ENCODE measurements at regions not wholly inside any gene's neighbourhood (a gene's known extent, or its start where the extent isn't known, plus 50 kb on each side); places are given as distances from the start of the nearest gene placed in this dataset.

GRCh38 chr4:167290678-167291077 lies 56.4 kb upstream of the SPOCK3 start:
- no peaks in the 10 kb centered on the region for H3K27me3 Mint-ChIP-seq
- H3K4me1 Mint-ChIP-seq (ENCODE audit: low read depth in 2 of 2), result no peaks in the 10 kb centered on the region
- ATAC-seq (replicated peaks) (no peak), DNase-seq (no peak)
- no peak overlapping the region for H3K4me3 Mint-ChIP-seq
- H3K36me3 Mint-ChIP-seq (ENCODE audit: insufficient read depth), result no peaks in the 10 kb centered on the region
- H3K9me3 Mint-ChIP-seq, result peaks cover 5 to 22% of the 10 kb centered on the region in 2 donors
- no peak overlapping the region for H3K27ac Mint-ChIP-seq

GRCh38 chr4:167308876-167309275 lies 74.6 kb upstream of the SPOCK3 start:
- DNase-seq, result no peak
- no peaks in the 10 kb centered on the region for H3K36me3 Mint-ChIP-seq (ENCODE audit: insufficient read depth)
- no peak for ATAC-seq (replicated peaks)
- H3K4me1 Mint-ChIP-seq (ENCODE audit: low read depth in 2 of 2), result no peaks in the 10 kb centered on the region
- H3K4me3 Mint-ChIP-seq, result no peak overlapping the region
- H3K27me3 Mint-ChIP-seq, result no peaks in the 10 kb centered on the region
- peaks cover 3 to 4% of the 10 kb centered on the region in 2 donors for H3K9me3 Mint-ChIP-seq
- no peak overlapping the region for H3K27ac Mint-ChIP-seq

GRCh38 chr4:167321299-167321698 lies 87.0 kb upstream of the SPOCK3 start:
- peaks cover under 1 to 5% of the 10 kb centered on the region in 2 donors for H3K9me3 Mint-ChIP-seq
- no peak overlapping the region for H3K4me3 Mint-ChIP-seq
- no peak overlapping the region for H3K27ac Mint-ChIP-seq
- H3K36me3 Mint-ChIP-seq (ENCODE audit: insufficient read depth), result no peaks in the 10 kb centered on the region
- H3K27me3 Mint-ChIP-seq, result no peaks in the 10 kb centered on the region
- no peaks in the 10 kb centered on the region for H3K4me1 Mint-ChIP-seq (ENCODE audit: low read depth in 2 of 2)
- DNase-seq (no peak), ATAC-seq (replicated peaks) (no peak)

GRCh38 chr4:167339781-167340180 lies 105.5 kb upstream of the SPOCK3 start:
- Mint-ChIP-seq H3K4me3 (no peak overlapping the region), H3K4me1 (ENCODE audit: low read depth in 2 of 2) (no peaks in the 10 kb centered on the region), H3K27ac (no peak overlapping the region), H3K27me3 (no peaks in the 10 kb centered on the region), H3K36me3 (ENCODE audit: insufficient read depth) (no peaks in the 10 kb centered on the region), H3K9me3 (peaks cover 11 to 14% of the 10 kb centered on the region in 2 donors)
- ATAC-seq (replicated peaks), result no peak
- no peak for DNase-seq

GRCh38 chr4:167359711-167360110 lies 125.4 kb upstream of the SPOCK3 start:
- ATAC-seq (replicated peaks) (no peak), DNase-seq (no peak)
- H3K4me1 Mint-ChIP-seq (ENCODE audit: low read depth in 2 of 2), result no peaks in the 10 kb centered on the region
- no peak overlapping the region for H3K4me3 Mint-ChIP-seq
- no peaks in the 10 kb centered on the region for H3K27me3 Mint-ChIP-seq
- H3K36me3 Mint-ChIP-seq (ENCODE audit: insufficient read depth), result no peaks in the 10 kb centered on the region
- no peak overlapping the region for H3K27ac Mint-ChIP-seq
- peaks cover 0 to 4% of the 10 kb centered on the region in 2 donors for H3K9me3 Mint-ChIP-seq

DNA sequence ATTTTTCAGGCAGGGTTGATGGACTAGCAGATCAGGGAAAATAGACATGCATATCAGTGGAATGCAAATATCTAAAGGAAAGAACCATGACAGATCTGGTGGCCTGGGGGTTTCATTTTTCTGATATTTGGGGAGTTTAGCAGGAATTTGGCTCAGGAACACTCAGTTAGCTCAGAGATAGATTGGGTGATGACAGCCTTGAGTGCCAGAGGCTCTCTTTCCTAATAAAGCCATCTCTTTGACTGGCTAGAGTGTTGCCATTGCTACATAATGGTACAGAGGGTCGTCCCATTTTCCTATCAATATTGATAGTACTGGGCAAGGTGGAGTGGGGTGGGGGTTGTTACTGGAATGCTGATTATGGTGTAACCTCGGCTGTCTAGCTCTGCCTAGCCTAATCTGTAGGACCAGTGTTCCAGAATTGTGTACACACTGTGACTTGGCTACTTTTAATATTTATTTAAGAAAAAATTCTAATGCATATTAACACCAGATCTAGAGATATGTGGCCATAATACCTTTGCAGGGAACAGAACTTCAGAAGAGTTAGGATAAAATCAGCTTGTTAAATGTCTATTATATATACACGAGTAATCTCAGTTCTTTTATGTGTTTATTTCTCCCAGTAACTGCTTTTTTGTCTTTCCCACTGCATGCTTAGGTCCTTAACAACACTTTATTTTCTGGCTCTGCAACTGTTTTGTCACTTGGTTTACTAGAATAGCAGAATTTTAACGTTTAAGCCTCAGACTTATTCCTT lies 145.0 kb upstream of the SPOCK3 start:
- H3K9me3 Mint-ChIP-seq, result peaks cover 2 to 5% of the 10 kb centered on the region in 2 donors
- no peak for DNase-seq
- no peak overlapping the region for H3K27ac Mint-ChIP-seq
- no peaks in the 10 kb centered on the region for H3K36me3 Mint-ChIP-seq (ENCODE audit: insufficient read depth)
- H3K4me3 Mint-ChIP-seq, result no peak overlapping the region
- no peaks in the 10 kb centered on the region for H3K4me1 Mint-ChIP-seq (ENCODE audit: low read depth in 2 of 2)
- ATAC-seq (replicated peaks), result no peak
- H3K27me3 Mint-ChIP-seq, result no peaks in the 10 kb centered on the region

GRCh38 chr4:167380964-167381363 lies 146.7 kb upstream of the SPOCK3 start:
- Mint-ChIP-seq H3K36me3 (ENCODE audit: insufficient read depth) (no peaks in the 10 kb centered on the region), H3K4me1 (ENCODE audit: low read depth in 2 of 2) (no peaks in the 10 kb centered on the region), H3K27ac (no peak overlapping the region), H3K4me3 (no peak overlapping the region), H3K27me3 (no peaks in the 10 kb centered on the region), H3K9me3 (peaks cover 2 to 14% of the 10 kb centered on the region in 2 donors)
- ATAC-seq (replicated peaks) (no peak), DNase-seq (no peak)

- ATAC-seq (replicated peaks) (no peak), DNase-seq (no peak)
- Mint-ChIP-seq H3K4me3 (no peak overlapping the region), H3K36me3 (ENCODE audit: insufficient read depth) (no peaks in the 10 kb centered on the region), H3K27ac (no peak overlapping the region), H3K4me1 (ENCODE audit: low read depth in 2 of 2) (no peaks in the 10 kb centered on the region), H3K27me3 (no peaks in the 10 kb centered on the region), H3K9me3 (peaks cover 2 to 22% of the 10 kb centered on the region in 2 donors)
Measured at GRCh38 chr4:167383291-167383690, 149.0 kb upstream of the SPOCK3 start.

- DNase-seq, result no peak
- Mint-ChIP-seq H3K9me3 (peaks cover 9 to 11% of the 10 kb centered on the region in 2 donors), H3K4me1 (ENCODE audit: low read depth in 2 of 2) (no peaks in the 10 kb centered on the region), H3K27ac (no peak overlapping the region), H3K36me3 (ENCODE audit: insufficient read depth) (no peaks in the 10 kb centered on the region), H3K4me3 (no peak overlapping the region), H3K27me3 (no peaks in the 10 kb centered on the region)
- no peak for ATAC-seq (replicated peaks)
Measured at GRCh38 chr4:167397586-167397985, 163.3 kb upstream of the SPOCK3 start.

- no peaks in the 10 kb centered on the region for H3K27me3 Mint-ChIP-seq
- peaks cover 17 to 20% of the 10 kb centered on the region in 2 donors for H3K9me3 Mint-ChIP-seq
- no peaks in the 10 kb centered on the region for H3K36me3 Mint-ChIP-seq (ENCODE audit: insufficient read depth)
- DNase-seq (no peak), ATAC-seq (replicated peaks) (no peak)
- no peak overlapping the region for H3K27ac Mint-ChIP-seq
- no peak overlapping the region for H3K4me3 Mint-ChIP-seq
- H3K4me1 Mint-ChIP-seq (ENCODE audit: low read depth in 2 of 2), result no peaks in the 10 kb centered on the region
Measured at GRCh38 chr4:167399201-167399600, 164.9 kb upstream of the SPOCK3 start.

DNA sequence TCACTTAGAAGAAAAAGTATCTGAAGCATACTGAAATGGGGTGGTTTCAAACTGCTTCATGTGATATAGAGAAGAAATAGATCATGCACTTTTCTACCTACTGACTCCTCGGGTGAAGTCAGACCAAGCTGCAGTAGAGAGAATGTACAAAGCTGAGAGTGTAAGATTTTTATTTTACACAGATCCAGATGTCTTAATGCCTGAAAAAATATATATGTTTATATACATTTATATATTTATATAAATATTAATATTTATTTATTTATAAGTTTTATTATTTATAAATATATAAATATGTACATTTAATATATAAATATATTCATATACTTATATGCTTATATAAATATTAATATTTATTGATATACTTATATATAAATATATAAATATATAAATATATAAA lies 171.9 kb upstream of the SPOCK3 start:
- DNase-seq, result no peak
- H3K9me3 Mint-ChIP-seq, result peaks cover 18 to 21% of the 10 kb centered on the region in 2 donors
- no peak overlapping the region for H3K4me3 Mint-ChIP-seq
- H3K36me3 Mint-ChIP-seq (ENCODE audit: insufficient read depth), result no peaks in the 10 kb centered on the region
- no peak overlapping the region for H3K27ac Mint-ChIP-seq
- no peaks in the 10 kb centered on the region for H3K4me1 Mint-ChIP-seq (ENCODE audit: low read depth in 2 of 2)
- ATAC-seq (replicated peaks), result no peak
- H3K27me3 Mint-ChIP-seq, result no peaks in the 10 kb centered on the region

GRCh38 chr4:167415461-167415860 lies 181.2 kb upstream of the SPOCK3 start:
- Mint-ChIP-seq H3K4me1 (ENCODE audit: low read depth in 2 of 2) (no peaks in the 10 kb centered on the region), H3K27me3 (no peaks in the 10 kb centered on the region), H3K27ac (no peak overlapping the region), H3K9me3 (peaks cover 2 to 10% of the 10 kb centered on the region in 2 donors), H3K36me3 (ENCODE audit: insufficient read depth) (no peaks in the 10 kb centered on the region), H3K4me3 (no peak overlapping the region)
- DNase-seq (no peak), ATAC-seq (replicated peaks) (no peak)

- ATAC-seq (replicated peaks), result no peak
- Mint-ChIP-seq H3K4me3 (no peak overlapping the region), H3K27ac (no peak overlapping the region), H3K4me1 (ENCODE audit: low read depth in 2 of 2) (no peaks in the 10 kb centered on the region), H3K9me3 (peaks cover 11 to 16% of the 10 kb centered on the region in 2 donors), H3K36me3 (ENCODE audit: insufficient read depth) (no peaks in the 10 kb centered on the region), H3K27me3 (no peaks in the 10 kb centered on the region)
- DNase-seq, result no peak
Measured at GRCh38 chr4:167419468-167420140, 185.3 kb upstream of the SPOCK3 start.

- ATAC-seq (replicated peaks) (no peak), DNase-seq (no peak)
- H3K36me3 Mint-ChIP-seq (ENCODE audit: insufficient read depth), result peaks cover 3% of the 10 kb centered on the region
- no peak overlapping the region for H3K27ac Mint-ChIP-seq
- no peak overlapping the region for H3K4me3 Mint-ChIP-seq
- H3K9me3 Mint-ChIP-seq, result peaks cover 11 to 30% of the 10 kb centered on the region in 2 donors
- no peaks in the 10 kb centered on the region for H3K27me3 Mint-ChIP-seq
- no peaks in the 10 kb centered on the region for H3K4me1 Mint-ChIP-seq (ENCODE audit: low read depth in 2 of 2)
Measured at GRCh38 chr4:167421201-167421600, 186.9 kb upstream of the SPOCK3 start.
